ENCODE measurements at regions not wholly inside any gene's neighbourhood (a gene's known extent, or its start where the extent isn't known, plus 50 kb on each side); places are given as distances from the start of the nearest gene placed in this dataset.

DNA sequence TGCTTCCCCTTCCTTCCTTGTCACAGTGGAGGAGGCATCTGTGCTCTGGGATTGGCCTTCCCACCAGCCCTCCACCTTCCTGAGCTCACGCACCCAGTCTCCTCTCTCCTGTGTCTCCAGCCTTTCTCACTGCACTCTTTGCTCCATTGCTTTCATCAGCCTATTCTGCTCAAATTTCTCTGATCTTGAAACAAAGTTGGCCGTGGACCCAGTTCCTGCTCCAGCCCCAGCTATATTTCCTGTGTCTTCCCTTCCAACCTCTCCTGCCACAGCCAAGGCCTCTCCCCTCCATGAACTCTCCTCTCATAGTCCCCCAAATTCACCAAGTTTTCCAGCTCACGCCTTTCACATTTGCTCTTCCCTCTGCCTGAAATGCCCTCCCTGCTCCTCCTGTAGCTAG, 226.6 kb upstream of the AGAP1 start:
- DNase-seq = no peak

DNA sequence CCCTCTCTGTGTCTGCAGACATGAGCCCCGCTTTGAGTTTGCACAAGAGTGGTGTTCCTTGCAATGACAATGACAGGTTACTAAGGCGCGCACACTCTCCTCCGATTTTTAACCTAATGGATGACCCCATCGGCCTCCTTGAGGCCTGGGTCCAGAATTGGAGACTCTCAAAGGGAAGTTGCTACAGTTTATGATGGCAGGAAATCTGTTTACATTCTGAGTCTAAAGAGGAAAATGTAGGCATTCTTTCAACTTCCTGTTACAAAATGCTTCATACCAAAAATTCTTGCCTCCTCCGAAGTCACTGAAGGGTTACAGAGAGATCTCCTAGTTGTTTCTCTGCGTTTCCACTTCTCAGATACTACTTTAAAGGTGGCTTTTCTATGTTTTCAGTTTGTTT, 225.3 kb upstream of the AGAP1 start:
- DNase-seq = no peak

DNA sequence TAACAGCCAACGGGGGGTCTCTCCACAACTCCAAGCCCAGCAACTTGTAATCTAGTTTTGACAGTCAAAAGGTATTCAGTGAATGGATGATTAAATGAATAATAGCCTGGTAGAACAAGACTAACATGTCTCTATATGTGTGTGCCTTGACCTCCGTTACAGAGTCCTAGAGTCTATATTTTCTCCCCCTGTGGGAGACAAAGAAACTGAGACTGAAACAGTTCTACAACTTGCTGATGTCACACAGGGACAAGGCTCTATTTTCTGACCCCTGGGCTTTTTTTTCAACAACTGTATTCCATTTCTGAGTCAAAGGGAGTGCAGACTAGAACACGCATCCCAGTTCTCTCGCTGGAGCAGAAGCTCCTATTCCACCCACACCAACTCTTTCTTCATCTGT, 223.6 kb upstream of the AGAP1 start:
- DNase-seq = no peak

DNA sequence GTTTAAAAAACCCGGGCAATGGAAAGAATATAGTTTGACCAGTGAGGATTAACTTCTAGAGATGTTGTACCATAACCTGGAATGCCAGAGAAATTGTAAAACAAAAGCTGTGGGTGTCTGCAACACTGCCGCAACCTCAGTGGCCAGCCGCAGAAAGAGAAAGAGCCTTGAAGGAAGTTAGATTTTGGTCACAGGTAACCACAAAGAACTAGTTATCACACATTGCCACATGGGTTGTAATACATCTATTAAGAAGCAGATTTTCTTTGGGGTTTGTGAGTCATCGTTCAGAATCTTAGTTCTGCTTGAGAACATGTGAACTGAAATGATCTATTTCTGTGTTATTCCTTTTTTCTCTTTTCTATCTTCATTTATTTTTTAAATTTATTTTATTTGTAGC, 222.9 kb upstream of the AGAP1 start:
- peak; percentile 7 for DNase-seq

DNA sequence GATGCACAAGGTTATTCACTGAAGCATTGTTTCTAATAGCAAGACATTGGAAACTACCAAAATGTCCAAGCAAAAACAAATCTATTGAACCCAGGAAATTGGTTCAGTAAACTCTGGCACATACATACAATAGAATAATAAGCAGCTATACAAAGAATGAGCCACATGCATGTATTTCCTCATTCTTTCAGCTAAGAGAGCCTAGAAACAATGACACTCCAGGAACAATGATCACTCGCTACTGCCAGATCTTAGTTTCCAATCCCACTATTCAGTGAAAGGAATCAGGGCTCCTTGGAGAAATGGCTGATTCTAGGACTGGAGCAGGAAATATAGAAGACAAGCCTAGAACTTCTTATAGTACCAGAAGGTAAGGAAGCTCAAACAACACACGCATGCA, 221.9 kb upstream of the AGAP1 start:
- no peak for DNase-seq

DNA sequence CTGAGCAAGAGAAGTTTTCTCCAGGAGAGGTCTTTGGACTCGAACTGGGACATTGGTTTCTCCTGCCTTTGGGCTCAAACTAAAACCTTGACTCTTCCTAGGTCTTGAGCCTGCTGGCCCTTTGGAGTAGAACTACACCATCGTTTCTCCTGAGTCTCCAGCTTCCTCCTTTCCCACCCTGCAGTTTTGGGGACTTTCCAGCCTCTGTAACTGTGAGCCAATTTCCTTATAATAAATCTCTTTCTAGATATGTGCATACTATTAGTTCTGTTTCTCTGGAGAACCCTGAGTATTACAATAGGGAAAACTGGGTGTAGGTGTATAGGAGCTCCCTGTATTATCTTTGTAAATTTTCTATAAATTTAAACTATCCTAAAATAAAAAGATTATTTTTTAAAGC, 219.8 kb upstream of the AGAP1 start:
- no peak for DNase-seq

DNA sequence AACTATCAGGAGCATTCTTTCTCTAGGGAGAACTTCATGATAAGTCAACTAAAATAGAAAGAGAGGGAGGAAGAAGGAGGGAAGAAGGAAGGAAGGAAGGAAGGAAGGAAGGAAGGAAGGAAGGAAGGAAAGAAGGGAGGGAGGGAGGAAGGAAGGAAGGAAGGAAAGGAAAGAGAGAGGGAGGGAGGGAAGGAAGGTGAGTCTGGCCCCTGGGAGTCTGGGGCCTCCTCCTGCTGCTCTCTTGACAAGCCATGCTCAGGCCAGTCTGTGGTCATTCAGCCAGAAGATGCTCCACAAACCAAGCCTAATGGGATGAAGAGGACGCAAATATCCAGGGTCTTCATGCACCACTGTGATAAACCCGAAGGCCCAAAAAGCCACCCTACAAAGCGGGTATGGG, 216.4 kb upstream of the AGAP1 start:
- no peak for DNase-seq

DNA sequence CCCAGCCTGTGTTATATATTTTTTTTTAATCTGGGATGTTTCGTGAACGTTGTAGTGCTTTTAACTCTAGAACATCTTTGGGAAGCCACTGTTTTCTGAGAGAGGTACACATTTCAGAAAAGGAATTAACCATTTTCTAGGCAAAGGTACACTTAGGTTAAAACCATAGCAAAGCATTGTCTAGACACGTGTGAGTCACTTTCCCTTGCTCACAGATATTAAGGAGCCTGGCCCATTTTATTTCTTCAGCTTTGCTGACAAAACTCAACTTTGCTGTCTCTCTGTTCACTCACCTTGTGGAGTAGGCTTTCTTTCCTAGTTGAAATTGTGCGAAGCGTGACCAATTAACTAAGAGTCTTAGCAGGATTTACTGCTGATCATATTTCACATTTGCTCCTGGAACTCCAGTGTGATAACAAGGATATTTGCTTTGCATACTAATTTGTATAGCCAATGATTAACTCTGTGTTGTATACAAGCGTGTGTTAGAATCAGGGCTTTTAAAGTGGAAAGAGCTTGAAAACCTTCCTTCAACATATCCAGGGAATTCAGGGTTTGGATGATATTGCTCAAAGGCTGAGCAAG, 215.0 kb upstream of the AGAP1 start:
- no peak for DNase-seq

DNA sequence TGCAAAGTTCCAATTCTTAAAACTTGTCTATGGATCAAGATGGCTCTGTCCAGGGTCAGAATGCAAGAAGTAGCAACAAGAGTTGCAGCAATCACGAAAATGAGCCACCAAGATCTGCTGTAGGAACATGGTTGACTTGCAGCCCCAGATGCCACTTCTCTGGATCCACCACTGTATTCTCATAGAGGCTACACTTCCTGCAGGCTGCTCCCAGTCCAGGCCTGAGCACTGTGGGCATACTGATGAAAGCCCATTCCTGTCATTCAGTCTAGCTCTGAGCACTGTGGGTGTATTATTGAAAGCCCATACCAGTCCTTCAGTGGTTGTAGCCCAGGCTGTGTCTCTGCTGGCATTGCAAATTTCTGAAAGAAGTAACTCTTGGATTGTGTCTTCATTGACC, 213.9 kb upstream of the AGAP1 start:
- DNase-seq = no peak

DNA sequence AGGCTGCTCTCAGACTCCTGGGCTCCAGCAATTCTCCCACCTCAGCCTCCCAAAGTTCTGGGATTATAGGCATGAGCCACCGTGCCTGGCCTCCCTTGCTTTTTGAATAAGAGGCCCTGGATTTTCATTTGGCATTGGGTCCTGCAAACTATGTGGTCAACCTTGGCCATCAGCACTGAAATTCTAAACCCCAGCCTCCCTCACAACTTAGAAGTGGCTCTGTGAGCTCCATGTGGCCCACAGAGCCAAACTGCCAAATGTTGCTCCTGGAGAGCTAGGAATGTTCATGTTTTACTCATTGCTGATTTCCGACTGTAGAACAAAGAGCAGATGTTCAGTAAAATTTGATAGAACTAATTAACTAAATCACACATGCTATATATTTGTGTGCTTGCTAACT, 210.6 kb upstream of the AGAP1 start:
- DNase-seq = no peak

DNA sequence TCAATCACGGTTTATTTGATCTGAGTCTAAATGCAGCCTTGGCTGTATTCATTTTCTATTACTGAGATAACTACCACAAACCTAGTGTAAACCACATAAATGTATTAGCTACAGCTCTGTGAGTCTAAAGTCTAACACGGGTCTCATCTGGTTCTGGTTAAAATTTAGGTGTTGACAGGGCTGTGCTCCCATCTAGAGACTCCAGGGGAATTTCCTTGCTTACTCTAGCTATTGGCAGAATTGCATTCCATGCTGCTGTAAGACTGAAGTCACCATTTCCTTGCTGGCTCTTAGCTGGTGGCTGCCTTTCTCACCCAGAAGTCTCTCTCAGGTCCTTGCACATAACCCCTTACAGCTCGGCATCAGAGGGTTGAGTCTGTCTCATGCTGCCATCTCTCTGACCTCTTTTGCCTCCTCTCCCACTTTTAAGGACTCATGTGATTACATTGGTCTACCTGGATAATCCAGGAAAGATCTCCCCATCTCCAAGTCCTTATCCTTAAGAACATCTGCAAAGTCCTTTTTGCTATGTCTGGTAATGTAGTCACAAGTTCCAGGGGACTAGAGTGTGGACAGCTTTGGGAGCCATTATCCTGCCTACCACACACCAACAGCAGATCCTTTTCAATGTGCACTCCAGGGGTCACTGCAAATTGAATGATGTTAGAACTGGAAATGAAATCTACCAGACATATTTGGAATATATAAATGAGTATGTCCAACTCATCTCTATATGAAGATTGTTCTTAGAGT, 207.0 kb upstream of the AGAP1 start:
- no peak for DNase-seq

DNA sequence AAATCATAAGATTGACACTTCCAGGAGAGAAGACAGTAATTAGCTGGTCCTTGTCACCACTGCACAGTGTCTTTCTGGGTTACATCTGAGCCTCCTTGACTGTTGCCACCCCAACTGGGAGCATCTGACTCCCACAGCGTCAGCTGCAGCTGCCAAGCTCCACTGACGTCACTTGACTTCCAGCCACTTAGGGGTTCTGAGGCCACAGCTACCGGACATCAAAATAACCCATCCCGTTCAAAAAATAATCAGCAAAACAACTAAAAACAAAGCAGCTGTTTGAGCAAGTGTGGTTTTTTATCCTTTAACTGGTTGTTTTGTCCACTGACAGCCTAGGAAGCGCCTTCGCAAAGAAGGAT, 206.5 kb upstream of the AGAP1 start:
- DNase-seq = no peak

DNA sequence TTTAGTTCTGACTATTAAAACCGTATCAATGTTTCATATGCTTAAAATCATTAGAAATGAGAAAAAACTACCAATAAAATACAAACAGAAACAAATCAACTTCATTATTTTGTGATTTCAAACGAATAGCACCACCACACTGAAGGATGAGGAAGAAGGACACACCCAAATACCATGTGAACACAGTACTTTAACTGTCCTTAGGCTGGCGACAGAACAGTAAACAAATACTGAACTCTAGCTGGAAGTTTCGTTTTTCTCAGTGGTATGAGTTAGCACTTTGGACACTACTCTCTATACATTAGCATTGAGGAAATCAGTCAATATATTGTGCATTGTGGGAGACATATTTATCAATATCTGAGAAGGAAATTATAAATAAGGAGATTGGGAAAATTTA, 202.4 kb upstream of the AGAP1 start:
- no peak for DNase-seq

DNA sequence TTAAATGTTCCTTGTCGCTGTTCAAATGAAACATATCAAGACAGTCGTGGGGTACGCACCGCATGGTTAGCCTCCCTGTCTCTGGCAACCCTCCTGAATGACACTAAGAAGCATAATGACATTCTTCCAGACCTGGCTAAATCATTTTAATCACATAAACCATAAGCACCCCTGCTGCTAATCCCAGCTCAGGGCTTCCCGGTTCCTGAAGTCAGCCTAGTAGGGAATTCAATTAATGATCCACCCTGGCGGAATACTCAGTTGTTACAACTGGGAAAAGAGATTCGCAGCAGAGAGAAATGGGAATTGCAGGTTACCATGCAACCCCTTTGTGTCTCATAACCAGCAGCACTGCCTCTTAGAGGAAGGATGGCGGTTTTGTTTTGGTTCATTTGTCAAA, 200.8 kb upstream of the AGAP1 start:
- no peak for DNase-seq

DNA sequence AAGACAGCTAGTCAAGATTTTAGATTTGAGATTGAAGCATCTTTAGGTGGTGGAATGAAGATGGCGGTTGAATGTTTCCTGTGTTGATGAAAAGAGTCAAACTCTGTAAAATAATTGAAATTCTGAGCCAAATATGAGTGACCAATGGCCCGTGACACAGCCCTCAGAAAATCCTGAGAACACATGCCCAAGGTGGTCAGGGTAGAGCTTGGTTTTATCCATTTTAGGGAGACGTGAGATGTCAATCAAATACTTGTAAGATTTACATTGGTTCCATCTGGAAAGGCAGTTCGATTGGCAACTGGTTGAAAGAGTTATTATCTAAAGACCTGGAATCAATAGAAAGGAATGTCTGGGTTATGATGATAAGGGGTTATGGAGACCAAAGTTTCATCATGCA, 198.0 kb upstream of the AGAP1 start:
- DNase-seq = no peak

DNA sequence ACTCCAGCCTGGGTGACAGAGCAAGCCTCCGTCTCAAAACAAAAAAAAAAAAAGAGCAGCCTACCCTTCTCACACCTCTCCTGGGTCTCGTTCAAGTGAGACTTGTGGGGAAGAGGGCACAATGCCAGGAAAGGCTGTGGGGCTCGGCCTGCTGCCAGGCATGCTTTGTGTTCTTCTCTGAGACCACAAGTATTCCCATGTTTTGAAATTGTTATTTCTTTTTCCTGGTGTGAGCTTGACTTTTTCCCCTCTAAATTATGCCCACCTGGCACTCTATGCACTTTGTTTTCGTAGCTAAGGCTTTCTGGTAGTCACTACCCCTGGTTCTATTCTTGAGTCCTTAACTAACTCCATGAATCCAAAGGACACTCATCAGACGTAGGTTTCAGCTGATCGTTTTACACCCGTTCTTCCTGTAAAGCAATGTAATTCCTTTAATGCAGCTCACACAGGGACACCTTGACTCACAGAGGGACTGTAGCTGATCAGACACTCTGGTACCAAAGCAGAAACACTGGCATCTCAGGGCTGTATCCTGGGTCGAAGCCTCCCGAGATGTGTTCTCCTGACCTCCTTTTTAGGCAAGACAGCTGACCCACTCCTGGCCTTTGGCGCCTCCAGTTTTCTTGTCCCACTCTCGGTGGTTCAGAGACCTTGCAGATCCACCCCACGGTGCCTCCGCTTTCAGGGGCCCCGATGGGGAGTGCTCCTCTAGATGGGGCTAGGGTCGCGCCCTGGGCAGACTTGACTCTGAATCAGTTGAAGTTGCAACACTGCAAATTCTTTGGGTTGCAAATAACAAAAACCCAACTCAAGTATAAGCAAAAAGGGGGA, 193.3 kb upstream of the AGAP1 start:
- DNase-seq = no peak

DNA sequence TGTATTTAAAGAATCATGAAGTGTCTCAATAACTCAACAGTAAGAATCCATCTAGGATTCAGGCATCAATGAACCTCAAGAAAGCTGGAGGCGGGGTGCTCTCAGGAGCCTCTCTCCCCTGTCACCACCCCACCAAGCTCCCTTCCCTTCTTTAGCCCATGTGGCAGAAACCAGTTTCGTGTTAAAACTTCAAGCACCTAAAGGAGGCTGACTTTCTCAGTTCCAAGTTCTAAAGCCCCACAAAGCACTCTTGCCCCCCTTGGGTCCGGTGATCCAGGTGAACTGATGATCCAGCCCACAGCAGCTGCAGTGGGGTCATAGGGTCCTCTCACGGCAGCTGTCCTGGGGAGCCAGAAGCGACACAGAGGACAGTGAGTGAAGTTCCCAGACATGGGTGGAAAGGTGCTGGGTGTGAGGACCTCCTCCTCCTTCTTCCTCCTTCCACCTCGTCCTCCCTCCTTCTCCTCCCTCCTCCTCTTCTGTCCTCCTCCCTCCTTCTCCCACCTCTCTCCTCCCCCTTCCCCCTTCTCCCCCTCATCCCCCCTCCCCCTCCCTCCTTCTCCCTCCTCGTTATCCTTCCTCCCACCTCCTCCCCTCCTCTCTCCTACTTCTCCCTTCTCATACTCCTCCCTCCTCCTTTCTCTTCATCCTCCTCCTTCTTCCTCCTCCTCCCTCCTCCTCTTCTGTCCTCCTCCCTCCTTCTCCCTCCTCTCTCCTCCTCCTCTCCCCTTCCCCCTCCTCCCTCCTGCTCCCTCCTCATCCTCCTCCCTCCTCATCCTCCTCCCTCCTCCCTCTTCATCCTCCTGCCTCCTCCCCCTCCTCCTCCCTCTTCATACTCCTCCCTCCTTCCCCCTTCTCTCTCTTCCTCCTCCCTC, 192.4 kb upstream of the AGAP1 start:
- DNase-seq = no peak

DNA sequence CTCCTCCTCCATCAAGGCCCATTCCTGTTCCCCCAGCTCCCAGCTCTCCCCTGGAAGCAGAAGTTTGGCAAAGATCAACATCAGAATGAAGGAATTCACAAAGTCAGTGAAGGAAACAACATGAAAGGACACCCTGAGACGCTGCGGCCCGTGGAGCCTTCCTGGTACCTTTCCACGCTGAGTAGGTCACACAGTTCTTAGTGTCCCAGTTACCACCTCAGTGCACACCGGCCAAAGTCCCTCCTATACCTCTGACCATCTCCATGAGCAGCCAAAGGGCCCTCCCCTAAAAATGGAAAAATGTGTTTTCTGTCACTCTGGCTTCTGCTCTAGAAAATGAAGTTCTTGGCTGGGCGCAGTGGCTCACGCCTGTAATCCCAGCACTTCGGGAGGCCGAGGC, 191.6 kb upstream of the AGAP1 start:
- DNase-seq = no peak

DNA sequence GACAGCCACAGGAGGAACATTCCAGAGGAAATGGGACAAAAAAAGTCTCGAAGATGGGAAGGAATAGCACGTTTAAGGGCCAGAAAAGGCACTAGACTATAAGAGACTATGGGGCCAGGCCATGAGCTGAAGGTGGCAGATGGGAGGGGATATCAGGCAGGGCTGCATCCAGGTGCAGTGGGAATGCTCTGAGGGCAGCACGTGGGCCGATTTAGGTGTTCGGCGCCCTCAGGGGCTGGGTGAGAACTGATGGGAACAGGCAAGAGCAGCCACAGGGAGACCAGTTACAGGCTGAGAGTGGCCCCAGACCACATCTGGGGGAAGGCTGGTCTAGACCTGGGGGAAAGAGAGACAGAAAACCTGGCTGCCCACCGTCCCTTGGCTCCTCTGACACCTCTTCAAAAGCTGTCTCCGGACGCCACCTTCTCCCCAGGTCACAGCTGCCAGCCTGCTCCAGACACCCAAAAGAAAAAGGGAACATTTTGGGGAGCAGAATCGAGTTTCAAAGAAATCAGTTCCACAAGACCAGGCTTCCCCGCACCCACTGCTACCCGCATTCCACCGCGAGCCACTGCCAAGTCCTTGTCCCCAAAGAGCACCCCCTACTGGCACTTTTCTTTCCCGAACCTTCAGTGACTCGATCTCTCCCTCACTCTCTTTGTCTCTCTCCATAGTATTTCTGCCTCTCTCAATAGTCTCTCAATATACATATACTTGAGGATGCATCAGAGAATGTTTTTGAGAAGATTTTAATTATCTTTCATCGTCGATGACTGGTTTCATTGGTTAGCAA, 190.1 kb upstream of the AGAP1 start:
- no peak for DNase-seq

DNA sequence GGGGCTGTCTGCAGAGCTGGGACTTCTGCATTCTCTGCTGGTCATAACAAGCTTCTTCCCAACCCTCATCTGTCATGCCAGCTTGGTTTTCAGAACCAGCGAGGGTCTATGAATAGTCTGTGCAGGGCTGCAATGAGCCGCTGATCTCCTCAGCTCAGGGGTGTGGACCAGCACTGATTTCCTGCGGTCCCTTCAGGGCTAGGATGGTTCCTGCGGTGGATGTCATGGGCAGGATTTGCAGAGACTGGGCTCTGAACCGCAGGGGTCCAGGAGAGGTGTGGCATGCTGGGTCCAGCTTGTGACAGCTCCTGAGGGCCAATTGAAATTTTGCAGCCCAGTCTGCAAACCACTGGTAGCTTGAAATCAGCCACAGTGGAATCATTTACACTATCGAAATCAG, 188.2 kb upstream of the AGAP1 start:
- no peak for DNase-seq

DNA sequence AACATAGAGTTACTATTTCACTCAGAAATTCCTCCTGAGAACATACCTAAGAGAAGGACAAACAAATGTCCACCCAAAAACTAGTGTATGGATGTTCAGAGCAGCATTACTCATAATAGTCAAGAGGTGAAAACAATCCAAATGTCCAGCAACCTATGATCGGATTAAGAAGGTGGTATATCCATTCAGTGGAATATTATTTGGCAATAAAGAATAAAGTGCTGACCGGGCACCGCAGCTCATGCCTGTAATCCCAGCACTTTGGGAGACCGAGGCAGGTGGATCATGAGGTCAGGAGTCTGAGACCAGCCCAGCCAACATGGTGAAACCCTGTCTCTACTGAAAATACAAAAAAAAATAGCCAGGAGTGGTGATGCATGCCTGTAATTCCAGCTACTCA, 182.8 kb upstream of the AGAP1 start:
- no peak for DNase-seq

DNA sequence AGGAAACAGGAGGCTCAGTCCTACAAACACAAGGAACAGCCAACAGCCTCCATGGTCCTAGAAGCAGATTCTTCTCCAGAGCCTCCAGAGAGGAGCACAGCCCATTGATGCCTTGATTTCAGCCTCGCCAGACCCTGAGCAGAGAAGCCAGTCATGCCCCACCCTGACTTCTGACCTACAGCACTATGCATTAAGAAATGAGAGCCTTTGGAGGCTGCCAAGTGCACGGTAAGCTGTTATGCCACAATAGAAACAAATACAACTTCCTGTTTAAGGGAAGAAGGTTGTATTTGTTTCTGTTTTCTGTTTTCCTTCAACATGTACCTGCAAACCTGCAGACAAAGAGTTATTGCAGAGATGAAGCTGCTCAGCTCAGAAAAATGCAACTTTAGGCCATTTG, 181.3 kb upstream of the AGAP1 start:
- no peak for DNase-seq

Measured in stimulated activated CD4-positive, alpha-beta T cell treated with anti-CD3 and anti-CD28 coated beads, Interleukin-12 subunit alpha, Interleukin-12 subunit beta, amount 100 ng/mL, for 4 hours (primary cell).